ENCODE measurements at regions not wholly inside any gene's neighbourhood (a gene's known extent, or its start where the extent isn't known, plus 50 kb on each side); places are given as distances from the start of the nearest gene placed in this dataset.
"Not testable (repeated sequence)": the region's sequence is repeated elsewhere in the genome, so short reads cannot be mapped to it uniquely, and the experiment has no call there.

DNA sequence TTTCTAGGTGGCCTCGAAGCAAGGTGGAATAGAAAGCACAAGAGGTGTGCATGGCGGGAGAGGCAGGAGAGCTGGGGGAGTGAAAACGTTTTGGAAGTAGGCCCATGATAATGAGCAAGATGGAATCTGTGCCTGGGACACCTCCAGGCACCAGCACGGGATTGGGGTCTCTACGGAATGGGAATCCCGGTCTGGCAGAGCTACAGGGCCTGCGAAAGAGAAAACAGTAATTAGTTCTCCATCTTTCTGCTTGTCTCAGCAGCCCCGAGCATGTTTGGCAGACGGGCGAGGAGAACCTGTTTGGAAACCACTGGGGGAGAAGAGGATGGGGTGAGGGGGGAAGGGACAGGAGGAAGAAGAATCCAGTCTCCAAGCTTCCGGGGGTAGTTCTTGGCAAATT is 258.7 kb downstream of the SOX9 start:
- Histone ChIP-seq H3K36me3 (ENCODE audit: control insufficient read depth, insufficient read depth, low read length) (no peaks in the 10 kb centered on the region), H3K27me3 (ENCODE audit: control insufficient read depth, insufficient read depth, low read length) (no peaks in the 10 kb centered on the region), H3K9ac (ENCODE audit: low read length) (no peak overlapping the region), H3K27ac (ENCODE audit: low read depth, low read length) (no peak overlapping the region), H3K9me3 (ENCODE audit: control insufficient read depth, insufficient read depth, low read depth, low read length) (no peaks in the 10 kb centered on the region), H3K4me3 (ENCODE audit: low read depth, low read length) (no peak overlapping the region), H3K4me1 (ENCODE audit: control insufficient read depth, insufficient read depth, low read length) (peaks cover 34% of the 10 kb centered on the region)

DNA sequence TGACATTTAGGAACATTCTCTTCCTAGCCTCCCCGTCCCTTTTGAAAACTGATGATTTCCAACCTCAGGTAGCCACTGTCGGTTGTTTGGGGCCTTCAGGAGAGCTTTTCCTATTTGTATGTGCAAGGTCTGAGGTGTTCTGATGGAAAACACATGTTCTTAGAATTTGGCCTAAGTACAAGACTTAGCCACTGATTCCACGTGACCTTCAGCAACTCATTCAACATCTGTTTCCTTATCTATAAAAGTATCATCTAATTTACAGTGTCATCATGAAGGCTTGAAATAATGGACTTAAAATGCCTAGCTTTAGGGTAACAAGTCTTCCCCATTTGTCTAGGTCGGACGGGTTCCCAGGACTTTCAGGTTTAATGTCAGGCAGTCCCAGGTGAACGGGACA is 259.3 kb downstream of the SOX9 start:
- H3K4me3 ChIP-seq (ENCODE audit: low read depth, low read length), result no peak overlapping the region
- no peaks in the 10 kb centered on the region for H3K9me3 ChIP-seq (ENCODE audit: control insufficient read depth, insufficient read depth, low read depth, low read length)
- no peaks in the 10 kb centered on the region for H3K36me3 ChIP-seq (ENCODE audit: control insufficient read depth, insufficient read depth, low read length)
- no peak overlapping the region for H3K9ac ChIP-seq (ENCODE audit: low read length)
- no peak overlapping the region for H3K27ac ChIP-seq (ENCODE audit: low read depth, low read length)
- H3K27me3 ChIP-seq (ENCODE audit: control insufficient read depth, insufficient read depth, low read length), result no peaks in the 10 kb centered on the region
- H3K4me1 ChIP-seq (ENCODE audit: control insufficient read depth, insufficient read depth, low read length), result peaks cover 30% of the 10 kb centered on the region

DNA sequence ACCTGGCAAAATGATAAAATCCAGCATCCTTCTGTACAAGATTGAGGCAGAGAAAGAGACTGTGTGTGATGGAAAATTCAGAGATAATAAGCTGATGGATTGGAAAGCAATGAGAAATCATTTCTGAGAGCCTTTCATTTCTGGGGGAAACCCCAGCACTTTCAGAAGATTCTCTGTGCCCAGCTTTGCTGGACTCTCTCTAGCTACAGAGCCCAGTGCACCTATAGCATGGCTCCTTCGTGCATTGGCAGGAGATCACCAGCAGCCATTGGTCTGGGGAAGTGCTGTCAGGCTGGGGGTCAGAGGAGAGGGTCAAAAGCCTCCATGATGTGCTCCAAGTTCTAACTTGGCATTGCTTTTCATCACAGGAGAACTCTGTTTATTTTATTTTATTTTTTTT is 259.9 kb downstream of the SOX9 start:
- Histone ChIP-seq H3K4me1 (ENCODE audit: control insufficient read depth, insufficient read depth, low read length) (peaks cover 27% of the 10 kb centered on the region), H3K27ac (ENCODE audit: low read depth, low read length) (no peak overlapping the region), H3K9ac (ENCODE audit: low read length) (no peak overlapping the region), H3K9me3 (ENCODE audit: control insufficient read depth, insufficient read depth, low read depth, low read length) (no peaks in the 10 kb centered on the region), H3K4me3 (ENCODE audit: low read depth, low read length) (no peak overlapping the region), H3K27me3 (ENCODE audit: control insufficient read depth, insufficient read depth, low read length) (no peaks in the 10 kb centered on the region), H3K36me3 (ENCODE audit: control insufficient read depth, insufficient read depth, low read length) (no peaks in the 10 kb centered on the region)

DNA sequence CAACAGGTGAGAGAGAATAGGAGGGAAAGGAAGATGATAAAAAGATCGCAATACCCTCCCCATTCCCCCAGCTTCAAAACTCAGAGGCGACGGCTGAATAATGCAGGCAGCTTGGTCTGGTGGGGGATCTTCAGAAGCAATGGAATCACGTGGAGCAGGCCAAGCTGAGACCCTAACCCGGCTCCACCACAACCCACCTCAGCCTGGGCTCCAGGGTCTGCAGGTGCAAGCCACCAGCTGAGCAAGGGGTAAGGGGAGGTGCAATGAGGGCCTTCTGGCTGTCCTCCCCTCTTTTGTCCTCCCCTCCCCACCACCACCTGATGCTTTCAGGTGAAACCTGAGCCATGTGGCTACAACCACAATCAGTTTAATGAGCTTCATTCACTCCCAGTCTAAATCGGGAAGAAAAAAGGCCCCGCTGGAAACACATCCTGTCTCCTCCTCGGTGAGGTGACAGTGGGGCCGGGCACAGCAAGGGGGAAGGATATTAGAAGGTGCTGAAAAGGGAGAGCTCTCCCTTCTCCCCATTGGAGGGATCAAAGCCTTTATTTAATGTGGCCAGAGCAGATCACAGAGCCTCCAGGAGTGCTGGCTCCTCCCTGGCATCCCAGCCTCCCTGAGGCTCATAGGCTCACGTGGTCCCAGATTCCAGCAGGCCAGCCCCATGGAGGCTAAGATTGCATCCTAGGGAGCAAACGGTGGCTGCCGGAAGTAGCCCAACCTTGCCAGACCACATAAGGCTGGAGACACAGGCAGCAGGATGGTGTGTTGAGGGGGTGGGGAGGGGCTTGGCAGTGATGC is 261.0 kb downstream of the SOX9 start:
- Histone ChIP-seq H3K4me3 (ENCODE audit: low read depth, low read length) (no peak overlapping the region), H3K36me3 (ENCODE audit: control insufficient read depth, insufficient read depth, low read length) (no peaks in the 10 kb centered on the region), H3K9ac (ENCODE audit: low read length) (no peak overlapping the region), H3K27me3 (ENCODE audit: control insufficient read depth, insufficient read depth, low read length) (no peaks in the 10 kb centered on the region), H3K4me1 (ENCODE audit: control insufficient read depth, insufficient read depth, low read length) (peaks cover 32% of the 10 kb centered on the region), H3K27ac (ENCODE audit: low read depth, low read length) (no peak overlapping the region), H3K9me3 (ENCODE audit: control insufficient read depth, insufficient read depth, low read depth, low read length) (no peaks in the 10 kb centered on the region)

DNA sequence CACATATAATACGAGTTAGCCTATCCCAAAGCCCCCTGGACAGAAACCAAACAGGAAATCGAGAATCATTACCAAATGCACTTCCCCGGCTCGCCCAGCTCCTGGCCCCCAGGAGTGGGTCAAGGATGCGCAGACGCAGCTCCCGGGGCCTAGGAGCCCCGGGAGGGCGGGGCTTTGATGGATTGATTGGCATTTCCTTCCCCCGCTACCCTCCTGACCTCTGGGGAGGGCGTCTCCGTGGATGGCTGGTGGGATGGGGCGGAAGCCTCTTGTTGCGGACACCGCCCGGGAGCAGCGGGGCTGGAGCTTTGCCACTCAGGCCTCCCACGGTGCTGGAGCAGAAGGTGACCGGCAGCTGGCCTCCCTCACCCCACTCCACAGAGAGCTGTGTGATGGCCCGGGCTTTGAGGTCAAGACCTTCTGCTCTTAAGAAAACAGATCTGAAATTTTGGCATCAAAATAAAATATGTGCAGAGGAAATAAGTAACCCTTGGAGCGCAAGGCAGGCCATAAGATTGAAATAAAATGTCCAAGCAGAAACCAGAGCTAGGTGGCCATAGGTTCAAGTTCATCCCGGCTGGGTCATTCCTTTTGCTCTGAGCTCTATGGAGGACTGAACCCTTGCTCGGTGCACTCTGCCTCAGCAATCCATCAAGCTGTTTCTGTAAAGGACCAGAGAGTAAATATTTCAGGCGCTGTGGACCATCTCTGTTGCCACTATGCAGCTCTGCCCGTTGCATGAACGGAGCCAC is 262.3 kb downstream of the SOX9 start:
- Histone ChIP-seq H3K4me3 (ENCODE audit: low read depth, low read length) (no peak overlapping the region), H3K4me1 (ENCODE audit: control insufficient read depth, insufficient read depth, low read length) (peaks cover 42% of the 10 kb centered on the region), H3K9me3 (ENCODE audit: control insufficient read depth, insufficient read depth, low read depth, low read length) (no peaks in the 10 kb centered on the region), H3K9ac (ENCODE audit: low read length) (no peak overlapping the region), H3K27ac (ENCODE audit: low read depth, low read length) (no peak overlapping the region), H3K36me3 (ENCODE audit: control insufficient read depth, insufficient read depth, low read length) (no peaks in the 10 kb centered on the region), H3K27me3 (ENCODE audit: control insufficient read depth, insufficient read depth, low read length) (no peaks in the 10 kb centered on the region)

DNA sequence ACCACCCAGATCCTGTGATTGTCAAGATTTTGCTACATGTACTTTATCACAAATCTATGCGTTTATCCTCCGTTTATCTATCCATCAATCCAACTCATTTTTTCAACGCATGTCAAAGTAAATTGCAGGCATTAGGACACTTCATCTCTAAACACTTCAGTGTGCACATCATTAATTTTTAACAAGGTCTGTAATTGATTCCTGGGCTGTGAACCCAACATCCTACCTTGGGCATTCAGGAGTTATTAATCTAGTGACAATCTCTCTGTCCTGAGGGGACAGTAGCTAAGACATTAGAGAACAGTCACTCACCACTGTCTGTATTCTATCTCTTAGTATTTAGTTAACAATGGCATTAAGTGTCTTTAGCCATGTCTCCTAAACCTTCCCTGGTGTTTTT is 264.7 kb downstream of the SOX9 start:
- Histone ChIP-seq H3K4me1 (ENCODE audit: control insufficient read depth, insufficient read depth, low read length) (peaks cover 37% of the 10 kb centered on the region), H3K4me3 (ENCODE audit: low read depth, low read length) (no peak overlapping the region), H3K27ac (ENCODE audit: low read depth, low read length) (no peak overlapping the region), H3K36me3 (ENCODE audit: control insufficient read depth, insufficient read depth, low read length) (no peaks in the 10 kb centered on the region), H3K27me3 (ENCODE audit: control insufficient read depth, insufficient read depth, low read length) (no peaks in the 10 kb centered on the region), H3K9me3 (ENCODE audit: control insufficient read depth, insufficient read depth, low read depth, low read length) (no peaks in the 10 kb centered on the region), H3K9ac (ENCODE audit: low read length) (no peak overlapping the region)

DNA sequence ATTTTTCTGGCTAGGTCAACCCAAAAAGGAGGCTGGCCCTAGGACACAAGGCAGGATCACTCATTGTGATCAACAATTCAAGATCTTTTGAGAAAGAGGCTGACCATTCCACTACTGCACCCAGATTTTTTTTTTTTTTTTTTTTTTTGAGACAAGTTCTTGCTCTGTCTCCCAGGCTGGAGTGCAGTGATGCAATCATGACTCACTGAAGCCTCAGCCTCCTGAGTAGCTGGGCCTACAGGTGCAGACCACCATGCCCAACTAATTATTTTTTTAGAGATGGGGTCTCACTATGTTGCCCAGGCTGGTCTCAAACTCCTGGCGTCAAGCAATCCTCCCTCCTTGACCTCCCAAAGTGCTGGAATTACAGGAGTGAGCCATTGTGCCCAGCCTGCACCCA is 265.4 kb downstream of the SOX9 start:
- H3K27ac ChIP-seq (ENCODE audit: low read depth, low read length); H3K9me3 ChIP-seq (ENCODE audit: control insufficient read depth, insufficient read depth, low read depth, low read length); H3K27me3 ChIP-seq (ENCODE audit: control insufficient read depth, insufficient read depth, low read length); H3K4me3 ChIP-seq (ENCODE audit: low read depth, low read length); H3K36me3 ChIP-seq (ENCODE audit: control insufficient read depth, insufficient read depth, low read length); H3K9ac ChIP-seq (ENCODE audit: low read length): not testable (repeated sequence)
- peaks cover 37% of the 10 kb centered on the region for H3K4me1 ChIP-seq (ENCODE audit: control insufficient read depth, insufficient read depth, low read length)

DNA sequence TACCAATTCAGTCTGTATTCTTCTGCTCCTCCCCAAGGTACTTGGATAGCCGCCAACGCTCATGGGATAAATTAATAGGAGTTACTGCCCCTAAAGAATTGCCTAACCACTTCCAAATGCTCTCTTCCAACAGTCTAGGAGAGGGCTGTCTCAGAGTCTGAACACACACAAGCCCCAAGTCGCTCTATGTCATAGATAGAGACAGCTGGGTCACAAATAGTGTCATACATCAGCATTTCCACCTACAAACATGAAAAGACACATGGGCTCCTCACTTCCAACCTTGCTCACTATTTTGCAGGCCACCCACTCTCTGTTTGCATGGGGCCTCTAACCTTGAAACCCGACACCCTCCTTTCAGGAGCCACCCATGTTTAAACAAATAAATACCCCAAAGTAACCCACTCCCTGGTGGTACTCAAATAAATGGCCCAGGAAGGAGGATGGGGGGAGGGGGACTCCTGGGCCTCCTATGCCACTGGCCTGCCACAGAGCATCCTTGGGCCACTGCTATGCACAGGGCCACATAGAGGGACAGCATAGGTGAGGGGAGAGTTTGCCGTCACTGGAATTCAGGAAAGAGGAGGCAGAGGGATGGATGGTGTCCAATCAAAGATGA is 265.9 kb downstream of the SOX9 start:
- Histone ChIP-seq H3K4me1 (ENCODE audit: control insufficient read depth, insufficient read depth, low read length) (peaks cover 32% of the 10 kb centered on the region), H3K27me3 (ENCODE audit: control insufficient read depth, insufficient read depth, low read length) (no peaks in the 10 kb centered on the region), H3K9me3 (ENCODE audit: control insufficient read depth, insufficient read depth, low read depth, low read length) (no peaks in the 10 kb centered on the region), H3K9ac (ENCODE audit: low read length) (no peak overlapping the region), H3K4me3 (ENCODE audit: low read depth, low read length) (no peak overlapping the region), H3K36me3 (ENCODE audit: control insufficient read depth, insufficient read depth, low read length) (no peaks in the 10 kb centered on the region), H3K27ac (ENCODE audit: low read depth, low read length) (no peak overlapping the region)

DNA sequence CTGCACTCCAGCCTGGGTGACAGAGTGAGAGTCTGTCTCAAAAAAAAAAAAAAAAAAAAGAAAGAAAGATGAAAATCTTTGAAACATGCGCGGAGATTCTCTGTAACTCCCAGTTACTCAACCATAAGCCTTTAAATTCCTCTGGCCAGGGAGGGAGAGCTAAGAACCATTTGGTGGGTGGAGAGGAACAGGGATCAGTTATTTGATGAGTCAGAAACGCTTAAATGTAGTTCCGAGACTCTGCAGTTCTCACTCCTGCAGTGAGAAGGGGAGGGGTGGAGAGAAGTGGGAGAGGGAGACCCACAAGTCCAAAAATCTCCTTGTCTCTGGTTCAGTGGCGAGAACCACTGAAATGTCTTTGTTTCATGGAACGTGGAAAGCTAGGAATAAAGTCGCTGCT is 266.7 kb downstream of the SOX9 start:
- H3K9me3 ChIP-seq (ENCODE audit: control insufficient read depth, insufficient read depth, low read depth, low read length), result no peaks in the 10 kb centered on the region
- H3K27ac ChIP-seq (ENCODE audit: low read depth, low read length), result no peak overlapping the region
- H3K9ac ChIP-seq (ENCODE audit: low read length), result no peak overlapping the region
- H3K36me3 ChIP-seq (ENCODE audit: control insufficient read depth, insufficient read depth, low read length), result no peaks in the 10 kb centered on the region
- H3K27me3 ChIP-seq (ENCODE audit: control insufficient read depth, insufficient read depth, low read length), result no peaks in the 10 kb centered on the region
- H3K4me3 ChIP-seq (ENCODE audit: low read depth, low read length), result no peak overlapping the region
- peaks cover 24% of the 10 kb centered on the region for H3K4me1 ChIP-seq (ENCODE audit: control insufficient read depth, insufficient read depth, low read length)

DNA sequence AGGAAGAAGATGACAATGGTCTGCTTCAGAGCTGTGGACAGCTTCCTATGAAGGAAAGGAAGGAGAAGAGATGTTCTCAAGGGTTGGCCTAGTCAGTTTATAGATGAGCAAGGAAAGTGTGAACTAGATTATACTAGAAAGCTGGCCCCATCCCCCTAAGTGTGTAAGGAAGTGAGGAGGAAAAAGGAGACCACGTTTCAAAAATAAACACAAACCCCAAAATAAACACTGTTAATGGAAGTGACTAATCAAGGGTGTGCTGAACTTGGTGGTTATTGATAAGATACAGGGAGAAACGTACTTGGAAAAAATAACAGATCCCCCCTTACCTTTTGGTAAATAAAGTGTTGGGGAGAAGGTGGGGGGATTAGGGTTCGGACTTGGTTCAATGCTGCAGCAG is 267.1 kb downstream of the SOX9 start:
- Histone ChIP-seq H3K36me3 (ENCODE audit: control insufficient read depth, insufficient read depth, low read length) (no peaks in the 10 kb centered on the region), H3K9me3 (ENCODE audit: control insufficient read depth, insufficient read depth, low read depth, low read length) (no peaks in the 10 kb centered on the region), H3K4me1 (ENCODE audit: control insufficient read depth, insufficient read depth, low read length) (peaks cover 20% of the 10 kb centered on the region), H3K4me3 (ENCODE audit: low read depth, low read length) (no peak overlapping the region), H3K9ac (ENCODE audit: low read length) (no peak overlapping the region), H3K27me3 (ENCODE audit: control insufficient read depth, insufficient read depth, low read length) (no peaks in the 10 kb centered on the region), H3K27ac (ENCODE audit: low read depth, low read length) (no peak overlapping the region)

DNA sequence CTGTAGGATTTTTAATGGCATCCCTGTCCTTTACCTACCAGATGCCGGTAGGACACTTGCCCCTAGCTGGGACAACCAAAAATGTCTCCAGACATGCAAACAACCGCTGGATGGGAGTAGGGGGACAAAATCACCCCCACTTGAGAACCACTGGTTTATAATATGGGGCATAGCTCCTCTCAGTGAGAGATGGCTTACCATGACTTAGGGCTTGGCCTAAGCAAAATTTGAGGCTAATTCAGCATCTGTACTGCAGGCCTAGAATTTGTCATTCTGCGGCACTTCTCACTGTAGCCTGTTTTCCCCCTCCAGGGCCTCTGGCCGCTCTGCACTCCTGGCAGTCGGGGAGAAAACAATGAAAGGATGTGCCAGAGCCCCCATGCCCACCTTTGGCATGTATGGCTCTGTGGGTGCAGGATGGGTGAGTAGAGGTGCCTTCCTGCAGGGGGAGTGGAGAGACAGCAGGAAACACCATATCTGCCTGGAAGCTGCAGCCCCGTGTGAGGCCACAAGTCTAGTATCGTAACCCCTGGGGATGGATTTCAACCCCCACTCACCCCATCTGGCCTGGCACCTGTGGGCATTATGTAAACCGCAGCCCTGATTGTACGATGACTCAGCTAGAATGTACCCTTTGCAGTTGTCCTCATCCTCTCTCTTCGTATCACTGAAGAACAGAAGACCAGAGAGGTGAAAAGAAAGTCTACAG is 268.1 kb downstream of the SOX9 start:
- H3K9ac ChIP-seq (ENCODE audit: low read length), result no peak overlapping the region
- no peaks in the 10 kb centered on the region for H3K36me3 ChIP-seq (ENCODE audit: control insufficient read depth, insufficient read depth, low read length)
- no peak overlapping the region for H3K27ac ChIP-seq (ENCODE audit: low read depth, low read length)
- no peaks in the 10 kb centered on the region for H3K9me3 ChIP-seq (ENCODE audit: control insufficient read depth, insufficient read depth, low read depth, low read length)
- no peak overlapping the region for H3K4me3 ChIP-seq (ENCODE audit: low read depth, low read length)
- H3K27me3 ChIP-seq (ENCODE audit: control insufficient read depth, insufficient read depth, low read length), result no peaks in the 10 kb centered on the region
- peaks cover 18% of the 10 kb centered on the region for H3K4me1 ChIP-seq (ENCODE audit: control insufficient read depth, insufficient read depth, low read length)

Measured in HUES6 (cell line).